ENCODE measurements at regions not wholly inside any gene's neighbourhood (a gene's known extent, or its start where the extent isn't known, plus 50 kb on each side); places are given as distances from the start of the nearest gene placed in this dataset.

GRCh38 chr10:130763071-130763470 is 548.5 kb downstream of the TCERG1L start:
- H3K4me3 ChIP-seq: no peak overlapping the region
- DNase-seq (no peak), ATAC-seq (no peak)
- H3K36me3 ChIP-seq: no peaks in the 10 kb centered on the region
- WGBS, 4 donors: 80 to 90% (median 84%) methylated on average over 6 of the region's 6 CpGs
- no peak overlapping the region for H3K27ac ChIP-seq
- H3K9me3 ChIP-seq: peaks cover 0 to 19% (median 2%) of the 10 kb centered on the region in 12 donors
- no peaks in the 10 kb centered on the region for H3K4me1 ChIP-seq
- intact Hi-C loops (cut with DNase I): no loop called here
- peaks cover 0 to 7% (median 0%) of the 10 kb centered on the region in 9 donors for H3K27me3 ChIP-seq
- TF ChIP-seq POLR2A (IDR thresholded peaks at IDR 0.05): no peak
- TF ChIP-seq, protein P1, sequence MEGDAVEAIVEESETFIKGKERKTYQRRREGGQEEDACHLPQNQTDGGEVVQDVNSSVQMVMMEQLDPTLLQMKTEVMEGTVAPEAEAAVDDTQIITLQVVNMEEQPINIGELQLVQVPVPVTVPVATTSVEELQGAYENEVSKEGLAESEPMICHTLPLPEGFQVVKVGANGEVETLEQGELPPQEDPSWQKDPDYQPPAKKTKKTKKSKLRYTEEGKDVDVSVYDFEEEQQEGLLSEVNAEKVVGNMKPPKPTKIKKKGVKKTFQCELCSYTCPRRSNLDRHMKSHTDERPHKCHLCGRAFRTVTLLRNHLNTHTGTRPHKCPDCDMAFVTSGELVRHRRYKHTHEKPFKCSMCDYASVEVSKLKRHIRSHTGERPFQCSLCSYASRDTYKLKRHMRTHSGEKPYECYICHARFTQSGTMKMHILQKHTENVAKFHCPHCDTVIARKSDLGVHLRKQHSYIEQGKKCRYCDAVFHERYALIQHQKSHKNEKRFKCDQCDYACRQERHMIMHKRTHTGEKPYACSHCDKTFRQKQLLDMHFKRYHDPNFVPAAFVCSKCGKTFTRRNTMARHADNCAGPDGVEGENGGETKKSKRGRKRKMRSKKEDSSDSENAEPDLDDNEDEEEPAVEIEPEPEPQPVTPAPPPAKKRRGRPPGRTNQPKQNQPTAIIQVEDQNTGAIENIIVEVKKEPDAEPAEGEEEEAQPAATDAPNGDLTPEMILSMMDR (IDR thresholded peaks at IDR 0.05): no peak

GRCh38 chr10:130763491-130763890 is 548.0 kb downstream of the TCERG1L start:
- Histone ChIP-seq H3K4me3 (no peak overlapping the region), H3K4me1 (no peaks in the 10 kb centered on the region), H3K9me3 (peaks cover 0 to 23% (median 3%) of the 10 kb centered on the region in 12 donors), H3K27ac (no peak overlapping the region), H3K36me3 (no peaks in the 10 kb centered on the region), H3K27me3 (peaks cover 0 to 7% (median 0%) of the 10 kb centered on the region in 9 donors)
- DNase-seq: no peak
- intact Hi-C loops (cut with DNase I): no loop called here
- no peak for ATAC-seq
- TF ChIP-seq, protein P1 (IDR thresholded peaks at IDR 0.05): no peak
- TF ChIP-seq POLR2A (IDR thresholded peaks at IDR 0.05): no peak
- 55 to 69% (median 66%) methylated on average over 4 of the region's 4 CpGs for WGBS, 4 donors

DNA sequence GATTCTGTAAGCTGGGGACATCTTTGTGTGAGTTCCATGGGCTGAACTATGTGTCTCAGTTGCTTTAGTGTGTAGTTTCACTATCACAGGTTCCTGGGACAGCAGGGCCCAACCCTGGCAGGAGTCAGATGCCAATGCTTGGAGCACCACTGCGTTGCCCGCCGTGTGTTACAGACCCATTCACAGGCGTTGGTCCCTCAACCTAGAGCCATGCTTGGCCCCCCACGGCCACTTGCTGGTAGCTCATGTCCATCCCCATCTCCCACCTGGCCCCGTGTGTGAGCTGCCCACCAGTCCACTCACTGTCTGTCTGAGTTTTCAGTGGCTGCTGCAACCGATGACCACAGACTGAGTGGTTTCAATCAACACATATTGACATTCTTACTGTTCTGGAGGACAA is 546.9 kb downstream of the TCERG1L start:
- intact Hi-C loops (cut with DNase I): no loop called here
- Histone ChIP-seq H3K36me3 (no peaks in the 10 kb centered on the region), H3K27ac (no peak overlapping the region), H3K27me3 (peaks cover 0 to 7% (median 0%) of the 10 kb centered on the region in 9 donors), H3K4me1 (no peaks in the 10 kb centered on the region), H3K4me3 (no peak overlapping the region), H3K9me3 (peaks cover 0 to 24% (median 3%) of the 10 kb centered on the region in 12 donors)
- WGBS, 4 donors: 84 to 94% (median 86%) methylated on average over 3 to 7 of the region's 7 CpGs
- TF ChIP-seq, protein P1 (IDR thresholded peaks at IDR 0.05): no peak
- no peak for TF ChIP-seq POLR2A (IDR thresholded peaks at IDR 0.05)
- ATAC-seq (no peak), DNase-seq (no peak)

- 61 to 81% (median 71%) methylated on average over 2 to 4 of the region's 4 CpGs for WGBS, 4 donors
- Histone ChIP-seq H3K4me1 (no peaks in the 10 kb centered on the region), H3K27ac (no peak overlapping the region), H3K27me3 (peaks cover 0 to 7% (median 0%) of the 10 kb centered on the region in 9 donors), H3K4me3 (no peak overlapping the region), H3K36me3 (no peaks in the 10 kb centered on the region), H3K9me3 (peaks cover 0 to 24% (median 3%) of the 10 kb centered on the region in 12 donors)
- TF ChIP-seq, protein P1 (IDR thresholded peaks at IDR 0.05): no peak
- no peak for TF ChIP-seq POLR2A (IDR thresholded peaks at IDR 0.05)
- DNase-seq (no peak), ATAC-seq (no peak)
- intact Hi-C loops (cut with DNase I): no loop called here
Measured at GRCh38 chr10:130766071-130766470, 545.5 kb downstream of the TCERG1L start.
